Activated CD8-positive, alpha-beta memory T cell treated with anti-CD3 and anti-CD28 coated beads, Interleukin-2, amount 50 U/mL, for 1 hour (primary cell): ENCODE measurements at regions not wholly inside any gene's neighbourhood (a gene's known extent, or its start where the extent isn't known, plus 50 kb on each side); places are given as distances from the start of the nearest gene placed in this dataset.

ENCODE experiments used
- DNase-seq: peaks from one replicate; pipeline ENCODE4 v3.0.0-alpha.2; 2020; ENCODE audit errors: extremely low read depth

DNA sequence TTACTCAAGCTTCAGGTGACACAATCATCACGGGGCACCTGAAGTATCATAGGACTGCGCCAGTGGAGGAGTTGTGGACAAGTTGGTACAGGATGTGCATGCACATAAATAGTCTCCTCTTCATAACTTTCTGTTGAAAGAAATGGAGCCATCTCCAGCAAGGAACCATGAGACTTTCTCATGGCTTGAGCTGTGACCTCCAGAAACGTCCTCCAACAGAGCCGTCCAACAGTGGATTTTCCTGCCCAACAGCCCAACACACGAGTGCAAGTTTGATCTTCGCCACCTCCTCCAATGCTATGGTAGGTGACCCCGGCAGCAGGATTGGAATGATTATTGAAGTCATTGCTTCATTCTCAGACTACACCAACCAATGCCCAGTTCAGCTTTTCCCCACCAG is 105.1 kb upstream of the ZNF507 start:
- no peak for DNase-seq

DNA sequence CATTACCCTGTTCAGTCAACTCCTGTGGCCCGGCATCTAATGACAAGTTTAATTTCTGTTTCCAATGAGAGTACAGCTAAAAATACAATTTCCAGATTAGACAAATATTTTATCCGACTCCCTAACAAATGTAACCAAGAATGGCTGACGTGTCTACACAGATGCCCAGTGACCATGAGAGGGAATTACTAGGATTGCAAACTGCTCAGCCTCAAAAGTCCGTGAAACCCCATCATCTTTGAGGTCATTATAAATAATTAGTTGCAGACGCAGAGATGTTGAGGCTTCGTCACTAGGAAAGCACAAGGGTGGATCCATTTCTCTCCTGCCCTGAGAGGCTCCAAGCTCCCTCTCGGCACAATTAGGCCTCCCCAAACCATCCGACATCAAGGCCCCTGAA is 104.1 kb upstream of the ZNF507 start:
- no peak for DNase-seq

- DNase-seq, result no peak
Measured at GRCh38 chr19:32241932-32242710, 103.3 kb upstream of the ZNF507 start.

DNA sequence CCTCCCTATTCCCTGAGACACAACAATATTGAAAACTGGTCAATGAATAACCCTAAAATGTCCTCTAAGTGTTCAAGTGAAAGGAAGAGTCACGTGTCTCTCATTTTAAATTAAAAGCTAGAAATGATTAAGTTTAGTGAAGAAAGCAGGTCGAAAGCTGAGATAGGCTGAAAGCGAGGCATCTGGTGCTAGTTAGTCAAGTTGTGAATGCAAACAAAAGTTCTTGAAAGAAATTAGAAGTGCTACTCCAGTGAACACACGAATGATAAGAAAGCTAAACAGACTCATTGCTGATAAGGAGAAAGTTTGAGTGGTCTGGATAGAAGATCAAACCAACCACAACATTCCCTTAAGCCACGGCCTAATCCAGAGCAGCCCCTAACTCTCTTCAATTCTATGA is 99.4 kb upstream of the ZNF507 start:
- DNase-seq, result no peak

DNA sequence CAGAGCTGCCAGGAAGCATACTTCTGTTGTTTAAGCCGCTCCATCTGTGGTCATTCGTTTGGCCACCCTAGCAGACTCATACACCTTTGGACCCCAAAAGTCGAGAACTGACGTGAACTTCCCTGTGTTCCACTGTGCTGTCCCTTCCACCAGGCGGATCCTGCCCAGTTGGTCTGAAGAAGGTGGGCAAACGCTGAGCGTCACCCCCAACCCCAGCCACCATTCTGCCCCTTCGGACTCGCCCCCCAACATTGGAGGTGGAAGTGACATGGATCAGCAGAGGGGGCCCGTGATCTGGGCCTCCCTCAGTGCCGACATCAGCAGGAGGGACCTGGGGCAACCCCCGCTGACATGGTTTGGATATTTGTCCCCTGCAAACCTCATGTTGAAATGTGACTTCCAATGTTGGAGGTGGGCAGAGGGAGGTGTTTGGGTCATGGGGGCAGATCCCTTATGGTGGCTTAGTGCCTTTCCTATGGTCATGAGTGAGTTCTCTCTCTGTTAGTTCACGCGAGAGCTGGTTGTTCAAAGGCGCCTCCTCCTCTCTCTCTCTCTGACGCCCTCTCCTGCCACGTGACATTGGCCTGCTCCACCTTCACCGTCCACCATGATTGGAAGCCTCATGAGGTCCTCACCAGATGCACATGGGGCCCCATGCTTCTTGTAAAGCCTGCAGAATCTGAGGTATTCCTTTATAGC is 93.6 kb upstream of the ZNF507 start:
- DNase-seq, result no peak

GRCh38 chr19:32252333-32252669 is 93.1 kb upstream of the ZNF507 start:
- DNase-seq, result no peak

DNA sequence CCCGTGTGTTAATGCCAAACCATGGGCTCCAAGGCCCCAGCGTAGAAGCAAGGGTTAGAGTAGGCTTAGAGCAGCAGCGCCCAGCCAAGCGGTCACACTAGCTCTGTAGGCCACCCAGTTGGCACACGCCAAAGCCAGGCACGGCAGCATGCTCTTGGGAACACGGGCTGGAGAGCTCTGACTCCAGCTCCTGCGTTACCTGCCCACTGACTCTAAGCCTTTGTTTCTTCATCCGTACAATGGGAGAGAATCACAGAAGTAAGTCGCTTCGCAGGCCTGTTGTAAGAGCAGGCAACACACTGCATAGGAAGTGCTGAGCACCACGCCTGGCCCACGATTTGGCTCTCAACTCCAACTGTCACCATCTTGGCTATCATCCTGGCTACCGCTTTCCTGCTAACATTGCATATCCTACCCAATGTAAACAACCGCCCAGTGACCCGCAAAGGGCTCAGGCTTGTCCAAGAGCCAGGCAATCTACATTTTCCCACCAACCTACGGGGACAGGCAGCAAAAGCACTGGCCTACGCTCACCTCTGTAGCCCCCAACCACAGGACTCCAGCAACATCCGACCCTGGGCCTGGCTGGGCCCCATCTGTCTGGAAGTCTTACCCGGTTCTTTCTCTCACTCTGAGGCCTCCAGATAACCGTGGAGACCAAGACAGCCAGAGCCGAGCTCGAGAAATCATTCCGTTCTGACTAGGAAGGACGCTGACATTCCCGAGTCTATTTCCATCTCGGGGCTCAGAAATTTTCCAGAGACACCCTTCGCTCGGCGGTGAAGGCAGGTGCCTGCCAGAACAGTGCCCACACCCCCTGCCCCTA is 91.5 kb upstream of the ZNF507 start:
- DNase-seq, result no peak

GRCh38 chr19:32254509-32254890 is 90.9 kb upstream of the ZNF507 start:
- no peak for DNase-seq

DNA sequence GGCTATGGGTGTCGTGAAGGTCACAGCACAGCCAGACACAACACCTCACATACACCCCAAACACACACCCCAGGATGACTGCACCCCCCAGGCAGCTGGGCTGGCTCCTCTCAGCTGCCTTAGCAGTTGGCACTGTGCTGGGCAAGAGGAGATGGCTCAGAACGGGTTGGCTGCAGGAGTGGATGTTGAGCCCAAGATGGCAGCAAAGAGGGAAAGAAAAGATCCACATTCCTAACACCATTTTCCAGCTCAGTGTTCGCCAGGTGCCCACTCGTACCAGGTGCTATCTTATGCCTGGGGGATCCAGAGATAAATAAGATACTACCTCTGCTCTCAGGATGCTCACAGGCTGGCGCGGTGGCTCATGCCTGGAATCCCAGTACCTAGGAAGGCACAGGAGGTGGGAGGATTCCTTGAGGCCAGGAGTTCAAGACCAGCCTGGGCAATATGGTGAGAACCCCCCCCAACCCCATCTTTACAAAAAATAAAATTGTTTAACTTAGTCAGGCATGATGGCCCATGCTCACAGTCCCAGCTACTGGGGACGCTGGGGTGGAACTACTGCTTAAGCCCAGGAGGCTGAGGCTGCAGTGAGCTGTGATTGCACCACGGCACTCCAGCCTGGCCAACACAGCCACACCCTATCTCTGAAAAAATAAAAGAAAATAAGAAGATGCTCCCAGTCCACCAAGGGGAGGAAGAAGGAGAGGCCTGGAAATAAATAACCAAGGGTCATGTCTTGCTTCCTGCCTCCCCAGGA is 89.7 kb upstream of the ZNF507 start:
- no peak for DNase-seq

- DNase-seq, result no peak
Measured at GRCh38 chr19:32256341-32256975, 89.0 kb upstream of the ZNF507 start.

DNA sequence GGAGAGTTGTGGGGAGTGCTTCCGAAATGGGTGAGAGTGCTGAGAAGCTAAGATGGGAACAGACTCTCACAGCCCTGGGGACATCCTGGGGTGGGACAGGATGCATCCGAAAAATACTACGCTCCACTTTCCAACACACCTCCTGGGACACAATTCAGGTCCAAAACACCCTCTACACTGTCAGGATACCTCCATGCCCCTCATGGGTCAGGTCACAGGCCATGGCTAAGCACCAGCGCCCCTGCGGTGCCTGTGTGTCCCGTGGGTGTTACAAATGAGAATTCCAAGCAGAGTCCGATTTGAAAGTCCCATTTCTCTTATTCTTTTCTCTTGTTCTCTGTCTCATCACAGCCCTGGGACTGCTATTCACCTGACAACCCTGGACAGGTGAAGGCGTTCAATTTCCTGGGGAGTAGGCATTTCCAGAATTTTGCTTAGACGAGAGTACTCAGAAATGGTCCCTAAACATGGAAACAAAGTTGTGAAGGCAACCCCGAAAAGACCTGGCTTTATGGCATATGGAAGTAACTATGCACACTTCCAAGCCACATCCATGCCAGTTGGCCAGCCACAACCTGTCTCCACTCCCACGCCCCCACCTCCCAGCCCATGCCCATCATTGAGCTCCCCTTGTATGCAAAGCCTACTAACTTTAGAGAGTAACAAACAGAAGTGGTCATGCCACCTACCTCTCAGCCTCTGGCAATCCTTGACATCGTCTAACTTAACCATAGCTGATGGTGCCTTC is 87.9 kb upstream of the ZNF507 start:
- DNase-seq, result no peak

DNA sequence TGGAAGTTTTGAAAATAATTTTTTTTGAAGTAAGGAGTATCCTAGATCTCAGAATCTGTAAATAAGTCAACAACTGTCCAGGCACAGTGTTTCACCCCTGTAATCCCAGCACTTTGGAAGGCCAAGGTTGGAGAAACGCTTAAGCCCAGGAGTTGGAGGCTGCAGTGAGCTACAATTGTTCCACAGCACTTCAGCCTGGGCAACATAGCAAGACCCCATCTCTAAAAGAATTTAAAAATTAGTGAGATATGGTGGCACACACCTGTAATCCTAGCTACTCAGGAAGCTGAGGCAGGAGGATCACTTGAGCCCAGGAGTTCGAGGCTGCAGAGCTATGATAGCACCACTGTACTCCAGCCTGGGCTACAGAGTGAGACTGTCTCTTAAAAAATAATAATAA is 87.2 kb upstream of the ZNF507 start:
- no peak for DNase-seq

GRCh38 chr19:32264568-32264967 is 80.8 kb upstream of the ZNF507 start:
- no peak for DNase-seq

GRCh38 chr19:32265995-32266394 is 79.4 kb upstream of the ZNF507 start:
- no peak for DNase-seq

DNA sequence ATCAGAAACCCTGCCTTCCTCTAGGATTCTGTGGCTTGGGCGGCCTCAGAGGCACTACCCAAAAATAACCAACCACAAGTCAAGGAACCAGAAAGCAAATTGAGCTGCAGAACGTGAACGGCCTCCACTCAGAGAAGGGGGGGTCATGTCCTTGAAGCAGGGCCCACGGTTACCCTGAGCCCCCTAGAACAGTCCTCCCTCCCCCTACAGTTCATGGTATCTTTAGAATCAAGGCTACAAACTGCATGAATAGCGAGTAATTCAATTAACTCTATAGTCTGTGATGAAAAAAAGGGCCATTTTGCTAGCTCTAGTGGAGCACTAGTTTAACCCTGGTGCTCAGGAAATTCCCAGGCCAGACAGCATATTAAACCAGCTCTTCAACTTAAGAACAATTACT is 79.0 kb upstream of the ZNF507 start:
- DNase-seq, result no peak

DNA sequence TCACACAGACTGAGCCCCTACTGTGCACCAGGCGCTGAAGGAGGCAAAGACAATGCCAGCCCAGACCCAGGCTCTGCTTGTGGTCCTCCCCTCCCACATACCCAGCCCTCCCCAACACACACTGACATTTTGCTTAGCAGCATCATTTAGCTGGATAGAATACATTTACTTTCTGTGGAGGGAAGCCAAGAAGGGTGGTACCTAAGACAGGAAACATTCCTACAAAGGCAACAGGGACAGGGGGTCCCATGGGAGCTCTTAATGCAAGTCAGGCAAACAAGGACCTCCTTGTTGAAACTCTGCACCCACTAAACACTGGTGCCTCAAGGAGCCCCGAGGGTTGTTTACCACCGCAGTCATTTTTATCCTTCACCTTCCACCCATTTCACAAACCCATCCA is 77.0 kb upstream of the ZNF507 start:
- no peak for DNase-seq

GRCh38 chr19:32269831-32270230 is 75.6 kb upstream of the ZNF507 start:
- no peak for DNase-seq

DNA sequence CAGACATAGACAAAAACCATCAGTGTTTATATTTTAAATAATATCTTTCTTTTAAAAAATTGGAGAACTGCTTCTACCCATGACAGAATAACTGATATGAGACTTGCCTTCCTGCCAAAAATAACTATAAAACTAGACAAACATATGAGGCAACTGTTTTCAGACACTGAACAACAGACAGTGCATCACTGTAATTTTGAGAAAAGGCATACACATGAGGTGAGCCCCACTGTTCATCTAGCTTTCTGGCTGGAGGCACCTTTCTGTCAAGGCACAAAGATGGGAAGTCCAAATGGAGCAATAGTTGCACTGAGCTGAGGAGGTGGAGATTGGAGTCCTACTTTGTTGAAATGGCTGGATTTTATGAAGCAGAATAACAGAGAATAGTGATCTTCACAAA is 71.9 kb upstream of the ZNF507 start:
- no peak for DNase-seq

DNA sequence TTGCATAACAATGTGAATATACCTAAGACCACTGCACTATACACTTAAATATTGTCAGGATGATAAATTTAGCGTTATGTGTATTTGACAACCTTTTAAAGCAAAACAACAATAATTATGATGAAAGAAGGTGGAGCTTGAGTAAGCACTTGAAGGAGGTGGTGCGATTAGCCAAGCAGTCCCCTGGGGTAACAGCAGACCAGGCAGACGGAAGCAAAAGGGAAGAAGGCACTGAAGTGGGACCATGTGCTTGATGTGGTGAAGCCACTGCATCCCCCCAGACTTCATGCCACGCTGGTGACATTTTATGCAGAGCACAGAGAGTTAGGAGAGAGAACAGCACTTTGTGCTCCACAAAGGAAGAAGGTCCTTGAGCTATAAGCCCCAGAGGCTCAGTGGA is 58.3 kb upstream of the ZNF507 start:
- DNase-seq, result no peak

GRCh38 chr19:32287811-32288227 is 57.6 kb upstream of the ZNF507 start:
- no peak for DNase-seq
